ENCODE measurements at regions not wholly inside any gene's neighbourhood (a gene's known extent, or its start where the extent isn't known, plus 50 kb on each side); places are given as distances from the start of the nearest gene placed in this dataset.

DNA sequence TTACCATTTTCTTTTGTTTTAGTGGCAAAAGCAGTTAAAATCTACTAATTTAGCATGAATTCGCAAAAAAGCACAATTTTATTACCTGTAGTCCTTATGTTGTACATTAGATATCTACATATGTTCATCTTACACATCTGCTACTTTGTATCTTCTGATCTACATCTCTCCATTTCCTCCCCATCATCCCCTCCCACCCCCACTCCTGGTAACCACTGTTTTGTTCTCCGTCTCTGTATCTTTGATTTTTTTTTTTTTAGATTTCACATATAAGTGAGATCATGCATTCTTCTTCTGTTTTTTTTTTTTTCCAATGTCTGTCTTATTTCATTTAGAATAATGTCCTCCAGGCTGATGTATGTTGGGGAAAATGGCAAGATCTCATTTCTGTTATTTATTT, 922.7 kb downstream of the VRK1 start:
- TF ChIP-seq POLR2A (IDR thresholded peaks at IDR 0.05; ENCODE audit: low read length) (no peak), GATA1 (IDR thresholded peaks at IDR 0.05; ENCODE audit: low read depth, low read length) (no peak)

Measured in erythroblast (primary cell).